GM19035 (cell line): ENCODE measurements at regions not wholly inside any gene's neighbourhood (a gene's known extent, or its start where the extent isn't known, plus 50 kb on each side); places are given as distances from the start of the nearest gene placed in this dataset.
"Not testable (repeated sequence)": the region's sequence is repeated elsewhere in the genome, so short reads cannot be mapped to it uniquely, and the experiment has no call there.

Experiments used
- ATAC-seq: cut with Tn5 transposase; IDR thresholded peaks from one replicate; pipeline ENCODE4 v1.9.1; 2021; ENCODE audit not compliant: unreplicated experiment

GRCh38 chr13:21875116-21875515, 204.2 kb downstream of the FGF9 start:
- no peak for ATAC-seq

DNA sequence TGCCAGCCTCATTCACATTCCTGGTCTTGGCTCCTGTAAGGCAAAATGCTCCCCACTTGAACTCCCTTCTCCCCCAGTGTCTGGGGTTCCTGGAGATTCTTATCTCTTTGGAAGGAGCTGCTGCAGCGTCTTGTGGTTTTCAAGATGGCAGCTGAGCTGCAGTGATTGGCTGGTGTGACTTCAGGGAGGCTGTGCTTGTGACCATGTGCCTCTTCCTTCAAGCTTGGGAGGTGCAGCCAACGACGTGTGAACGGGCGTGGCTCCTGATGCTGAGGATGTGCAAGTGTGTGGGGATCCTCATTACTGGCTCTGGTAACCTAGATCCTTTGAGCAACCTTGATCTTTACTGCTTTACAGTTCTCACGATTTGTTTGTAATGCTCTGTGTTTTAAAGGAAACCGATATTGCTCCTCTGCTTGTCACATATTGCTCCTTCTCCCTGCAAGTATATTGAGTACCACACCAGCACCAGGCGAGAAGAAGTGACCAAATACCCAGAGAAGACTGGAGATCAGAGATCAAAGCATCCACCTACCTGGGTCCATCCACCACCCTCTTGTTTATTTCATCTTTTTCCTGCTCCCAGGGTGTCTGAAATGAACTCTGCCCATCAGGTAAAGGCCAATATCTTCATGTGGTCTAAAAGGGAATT, 208.5 kb downstream of the FGF9 start:
- ATAC-seq: no peak

DNA sequence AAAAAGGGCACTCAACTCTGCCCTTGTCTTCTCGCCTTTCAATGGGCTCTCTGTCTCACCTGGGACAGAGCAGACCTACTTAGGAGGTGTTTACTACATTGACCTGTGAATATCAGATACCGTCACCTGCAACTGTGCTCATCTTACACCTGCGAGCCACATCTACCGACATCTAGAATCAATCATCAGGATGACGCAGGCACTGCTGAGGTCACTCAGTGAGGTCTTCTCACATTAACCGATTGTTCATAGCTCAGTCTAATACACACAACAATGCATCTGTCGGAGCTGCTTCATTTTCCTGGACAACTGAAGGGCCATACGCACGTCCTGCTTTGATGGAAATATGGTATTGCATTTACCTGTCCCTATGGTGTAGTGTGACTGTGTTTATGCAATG, 211.9 kb downstream of the FGF9 start:
- ATAC-seq: no peak

DNA sequence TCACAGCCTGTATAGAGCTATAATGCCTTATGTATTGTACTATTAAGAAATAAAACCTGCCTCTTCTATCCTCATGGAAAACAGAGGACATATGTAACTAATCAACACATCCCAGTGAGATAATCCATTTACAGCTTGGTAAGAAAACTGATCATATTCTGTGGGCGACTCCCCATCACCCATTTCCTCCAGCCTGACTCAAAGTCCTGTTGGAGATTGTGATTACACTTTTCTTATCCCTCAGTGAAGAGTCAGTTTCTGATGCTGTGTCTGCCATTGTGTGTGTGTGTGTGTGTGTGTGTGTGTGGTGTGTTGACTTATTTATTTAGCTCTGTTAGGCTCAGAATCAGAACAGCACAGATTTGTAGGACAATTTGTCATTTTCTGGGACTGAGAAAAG, 212.8 kb downstream of the FGF9 start:
- ATAC-seq: no peak

- ATAC-seq: no peak
Observed at GRCh38 chr13:21884299-21884909, 213.5 kb downstream of the FGF9 start.

DNA sequence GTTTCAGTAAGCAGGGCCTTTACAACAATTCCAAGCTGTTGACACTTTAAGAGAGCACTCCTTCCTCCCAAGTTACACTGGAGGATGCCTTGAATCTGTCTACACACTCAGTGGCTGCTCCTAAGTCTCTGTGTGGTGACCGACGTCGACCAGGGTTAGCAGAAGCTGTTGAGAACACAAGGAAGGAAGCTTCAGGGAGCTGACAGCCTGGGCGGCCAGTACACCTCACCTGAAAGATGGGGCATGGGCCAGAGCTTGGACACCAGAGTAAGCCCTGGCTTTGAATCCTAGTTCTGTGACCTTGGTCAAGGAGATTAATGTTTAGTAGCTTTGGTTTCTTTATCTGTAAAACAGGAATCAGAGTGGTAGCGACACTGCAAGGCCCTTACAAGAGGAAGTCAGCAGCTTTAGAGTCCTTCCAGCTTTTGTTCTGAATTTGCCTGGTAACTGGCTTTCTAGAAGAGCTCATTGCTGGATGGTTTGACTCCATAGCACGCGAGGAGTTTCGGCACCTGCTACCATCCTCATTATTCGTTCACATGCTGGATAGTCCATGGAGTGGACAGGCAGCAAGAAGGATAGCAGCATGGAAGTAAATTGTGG, 214.2 kb downstream of the FGF9 start:
- ATAC-seq: no peak

DNA sequence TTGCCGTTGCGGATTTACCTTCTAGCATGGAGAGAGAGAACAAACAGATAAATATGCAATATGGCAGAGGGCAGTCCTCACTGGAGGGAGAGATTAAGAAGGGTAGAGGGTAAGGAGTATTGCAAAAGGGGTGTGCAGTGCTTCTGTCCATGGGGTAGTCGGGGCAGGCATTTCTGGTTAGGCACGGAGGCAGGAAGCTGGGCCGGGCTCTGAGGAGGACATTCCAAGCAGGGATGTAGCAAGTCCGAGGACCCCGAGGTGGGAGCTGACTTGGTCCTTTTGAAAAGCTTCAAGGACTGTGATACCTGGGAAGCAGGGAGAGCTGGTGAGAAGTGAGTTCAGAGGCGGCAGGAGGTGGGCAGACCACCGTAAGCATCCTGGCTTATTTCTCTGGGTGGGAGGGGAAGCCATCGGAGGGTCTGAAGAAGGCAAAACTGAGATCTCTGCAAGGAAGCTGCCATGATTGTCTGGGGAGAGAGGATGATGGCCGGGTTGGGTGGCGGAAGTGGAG, 214.9 kb downstream of the FGF9 start:
- no peak for ATAC-seq

DNA sequence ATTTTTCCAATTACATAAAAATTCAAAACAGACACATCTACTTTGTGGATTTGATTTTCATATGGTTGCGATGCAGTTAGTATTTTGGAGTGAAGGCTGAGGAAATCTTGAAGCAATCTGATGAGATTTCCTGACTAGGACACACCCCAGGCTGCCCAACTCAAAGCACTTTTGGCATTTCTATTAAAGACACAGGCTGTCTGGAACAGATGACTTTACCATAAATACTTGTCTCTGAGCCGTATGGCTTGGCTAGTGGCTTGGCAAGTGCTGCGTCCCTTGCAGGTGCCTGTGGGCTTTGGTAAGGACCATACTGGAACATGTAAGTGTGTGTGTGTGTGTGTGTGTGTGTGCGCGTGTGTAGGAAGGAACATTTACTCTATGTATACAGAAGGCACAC, 218.8 kb downstream of the FGF9 start:
- ATAC-seq: no peak

GRCh38 chr13:21890220-21890619, 219.3 kb downstream of the FGF9 start:
- not testable (repeated sequence) for ATAC-seq

GRCh38 chr13:21894091-21894490, 223.2 kb downstream of the FGF9 start:
- ATAC-seq: no peak

- ATAC-seq: no peak
Observed at GRCh38 chr13:21894703-21895699, 224.1 kb downstream of the FGF9 start.

DNA sequence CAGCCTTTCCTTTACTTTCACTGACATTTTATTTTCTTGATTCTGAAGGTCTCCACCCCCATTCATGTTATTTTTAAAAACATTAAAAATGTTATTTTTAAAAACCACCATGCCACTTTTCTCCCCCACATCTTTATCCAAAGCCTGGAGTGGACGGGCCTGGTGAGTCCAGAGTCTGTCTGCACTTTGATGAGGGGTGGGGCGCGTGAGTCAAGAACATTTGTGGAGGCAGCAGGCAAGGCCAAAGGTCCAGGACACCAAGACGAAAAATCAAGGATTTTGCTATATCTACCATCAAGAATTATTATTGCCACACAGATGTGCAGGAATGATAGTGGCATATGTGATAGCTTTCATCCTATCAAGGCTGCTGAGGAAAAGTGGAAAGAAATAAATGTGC, 224.9 kb downstream of the FGF9 start:
- no peak for ATAC-seq

- no peak for ATAC-seq
Observed at GRCh38 chr13:21897161-21897560, 226.3 kb downstream of the FGF9 start.

DNA sequence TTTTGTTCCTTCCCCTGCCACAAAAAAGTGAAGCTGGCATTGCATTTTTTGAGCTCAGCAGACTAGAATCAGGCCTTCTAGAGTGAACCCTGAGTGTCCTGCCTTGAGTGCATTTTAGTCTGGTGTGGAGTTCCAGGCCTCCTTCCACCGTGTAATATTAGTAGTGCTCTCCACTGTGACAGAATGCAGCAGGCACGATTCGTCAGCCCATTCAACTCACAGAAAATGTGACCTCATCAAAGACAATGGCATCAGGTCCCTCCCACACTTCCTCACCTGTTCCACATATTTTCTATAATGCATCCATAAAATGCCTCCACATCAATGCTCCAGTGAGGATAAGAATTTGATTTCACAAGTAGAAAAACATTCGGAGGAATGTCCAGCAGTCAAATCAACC, 227.6 kb downstream of the FGF9 start:
- no peak for ATAC-seq

- ATAC-seq: no peak
Observed at GRCh38 chr13:21898945-21899344, 228.1 kb downstream of the FGF9 start.

GRCh38 chr13:21901336-21901735, 230.5 kb downstream of the FGF9 start:
- no peak for ATAC-seq

GRCh38 chr13:21901811-21902708, 231.2 kb downstream of the FGF9 start:
- no peak for ATAC-seq

GRCh38 chr13:21902709-21903098, 231.8 kb downstream of the FGF9 start:
- no peak for ATAC-seq

DNA sequence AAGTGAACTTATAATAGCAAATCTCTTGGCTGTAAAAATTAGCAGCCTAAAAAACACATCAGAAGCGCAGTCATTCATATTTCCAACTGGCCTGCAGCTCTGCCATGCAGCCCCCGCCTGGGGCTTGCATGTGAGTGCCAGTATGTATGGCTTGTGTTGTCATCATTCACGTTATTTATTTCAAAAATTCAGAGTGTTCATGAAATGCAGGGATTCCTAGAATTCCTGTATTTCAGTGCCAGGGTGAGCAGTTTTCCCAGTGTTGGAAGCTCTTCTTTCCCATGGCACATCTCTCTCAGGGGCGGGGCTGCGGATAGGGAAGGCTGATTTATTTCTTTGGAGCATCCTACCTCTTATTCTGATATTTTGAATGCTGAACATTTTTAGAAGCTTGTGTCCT, 234.6 kb downstream of the FGF9 start:
- no peak for ATAC-seq

GRCh38 chr13:21909331-21909730, 238.5 kb downstream of the FGF9 start:
- no peak for ATAC-seq
